BJ (cell line): ENCODE measurements at regions not wholly inside any gene's neighbourhood (a gene's known extent, or its start where the extent isn't known, plus 50 kb on each side); places are given as distances from the start of the nearest gene placed in this dataset.

Source experiments
- CTCF ChIA-PET: fragments of 350-600 bp; formaldehyde crosslinking; extraction: SDS; loops from one replicate; lab custom pipeline; 2021; ENCODE audit warnings: antibody characterized with exemption, inconsistent platforms; lab: Yijun Ruan, JAX
- POLR2A ChIA-PET: fragments of 300-600 bp; sonication (Branson Sonifier 250); formaldehyde crosslinking; extraction: SDS; loops from one replicate; lab custom pipeline; 2021; ENCODE audit warnings: antibody characterized with exemption; lab: Charles Lee
- DNase-seq: peaks from one replicate; pipeline ENCODE4 v3.0.0-alpha.2; 2011; ENCODE audit warnings: low read depth
- H3K27me3 ChIP-seq: 2 replicates; pipeline ENCODE4 v1.6.0; 2011; ENCODE audit warnings: low read length; ENCODE audit not compliant: control insufficient read depth, insufficient read depth
- H3K36me3 ChIP-seq: 2 replicates; pipeline ENCODE4 v1.5.1; 2011; ENCODE audit warnings: low read length; ENCODE audit not compliant: control insufficient read depth, insufficient read depth
- H3K4me3 ChIP-seq: 2 replicates; pipeline ENCODE4 v1.5.1; 2011; ENCODE audit warnings: low read depth, mild to moderate bottlenecking, control low read depth, low read length
- CTCF ChIP-seq: IDR thresholded peaks from 2 replicates; pipeline ENCODE4 v1.5.1; 2011; ENCODE audit warnings: low read depth, mild to moderate bottlenecking, control low read depth, inconsistent platforms, low read length, moderate library complexity; ENCODE audit not compliant: insufficient read depth

DNA sequence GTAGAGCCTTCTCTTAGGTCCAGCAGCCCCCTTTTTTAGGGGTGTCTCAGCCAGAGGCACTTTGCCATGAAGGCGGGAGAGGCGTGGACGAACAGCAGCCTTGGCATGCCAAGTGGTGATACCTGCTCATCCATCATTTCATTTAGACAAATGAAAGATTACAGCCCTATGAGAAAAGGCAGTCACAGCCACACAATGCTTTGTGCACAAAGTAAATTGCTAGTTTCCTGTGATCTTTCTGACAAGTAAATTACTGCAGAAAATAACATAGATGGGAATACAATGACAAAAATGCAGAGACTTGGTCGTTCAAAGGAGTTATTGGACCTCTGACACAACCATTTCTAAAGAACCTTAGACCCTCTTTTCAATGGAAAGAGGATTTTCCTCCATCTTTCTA, 94.9 kb downstream of the RND3 start:
- DNase-seq: no peak
- Histone ChIP-seq H3K36me3 (no peaks in the 10 kb centered on the region), H3K4me3 (no peak overlapping the region), H3K27me3 (no peaks in the 10 kb centered on the region)
- TF ChIP-seq CTCF: no peak
- POLR2A ChIA-PET: no interaction called here
- CTCF ChIA-PET: no interaction called here

DNA sequence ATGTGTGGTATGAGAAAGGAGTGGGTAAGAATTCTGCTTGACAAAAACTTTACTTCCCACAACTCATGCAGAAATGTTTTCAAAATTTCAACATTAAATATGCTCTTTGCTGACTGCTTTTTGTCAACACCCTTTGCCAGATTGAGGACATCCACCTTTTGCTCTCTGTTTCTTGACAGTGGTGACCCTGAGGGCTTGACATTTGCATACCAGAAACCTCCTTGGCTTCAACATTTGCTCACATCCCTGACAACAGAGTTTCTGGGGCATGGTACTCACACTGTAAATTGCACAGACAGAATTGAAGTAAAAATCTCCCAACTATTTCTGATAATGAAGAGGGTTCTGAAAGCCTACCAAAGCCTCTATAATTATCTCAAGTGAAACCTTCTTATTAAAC, 95.7 kb downstream of the RND3 start:
- no peak for DNase-seq

GRCh38 chr2:150389447-150389846, 98.0 kb downstream of the RND3 start:
- ChIA-PET POLR2A (no interaction called here), CTCF (no interaction called here)
- TF ChIP-seq CTCF: no peak
- H3K36me3 ChIP-seq: no peaks in the 10 kb centered on the region
- DNase-seq: peak; percentile 48
- H3K4me3 ChIP-seq: no peak overlapping the region
- no peaks in the 10 kb centered on the region for H3K27me3 ChIP-seq

More for the DNA sequence above, 95.7 kb downstream of the RND3 start:
- ChIA-PET POLR2A (no interaction called here), CTCF (no interaction called here)
- Histone ChIP-seq H3K4me3 (no peak overlapping the region), H3K36me3 (no peaks in the 10 kb centered on the region), H3K27me3 (no peaks in the 10 kb centered on the region)
- TF ChIP-seq CTCF: no peak

- no peak overlapping the region for H3K4me3 ChIP-seq
- H3K36me3 ChIP-seq: no peaks in the 10 kb centered on the region
- no peak for TF ChIP-seq CTCF
- no peak for DNase-seq
- no peaks in the 10 kb centered on the region for H3K27me3 ChIP-seq
- POLR2A ChIA-PET: no interaction called here
- CTCF ChIA-PET: interaction anchor here (0.9 kb wide), 1 partner anchor 74 kb away, joined by 4 read pairs; no protein-coding TSS in a partner anchor
These were observed 99.2 kb downstream of the RND3 start for GRCh38 chr2:150388289-150388625.

- Histone ChIP-seq H3K27me3 (no peaks in the 10 kb centered on the region), H3K36me3 (no peaks in the 10 kb centered on the region), H3K4me3 (no peak overlapping the region)
- TF ChIP-seq CTCF: no peak
- POLR2A ChIA-PET: no interaction called here
- DNase-seq: no peak
- CTCF ChIA-PET: interaction anchor here (0.9 kb wide), 1 partner anchor 75 kb away, joined by 4 read pairs; no protein-coding TSS in a partner anchor
These were observed 99.7 kb downstream of the RND3 start for GRCh38 chr2:150387586-150388288.
